ENCODE measurements at regions not wholly inside any gene's neighbourhood (a gene's known extent, or its start where the extent isn't known, plus 50 kb on each side); places are given as distances from the start of the nearest gene placed in this dataset.

- H3K36me3 Mint-ChIP-seq (ENCODE audit: low read depth) = no peaks in the 10 kb centered on the region
- H3K27ac Mint-ChIP-seq = no peak overlapping the region
- H3K4me1 Mint-ChIP-seq = no peaks in the 10 kb centered on the region
- no peaks in the 10 kb centered on the region for H3K9me3 Mint-ChIP-seq
- TF ChIP-seq CTCF (IDR thresholded peaks at IDR 0.05) = no peak
- ChIA-PET CTCF (no interaction called here), POLR2A (no interaction called here)
- intact Hi-C loops (cut with micrococcal nuclease) = no loop called here
- DNase-seq = no peak
- H3K27me3 Mint-ChIP-seq = peaks cover 4% of the 10 kb centered on the region
- ATAC-seq (ENCODE audit: low read depth) = no peak
- no peak overlapping the region for H3K4me3 Mint-ChIP-seq
Observed at GRCh38 chr6:40340957-40341356, 246.2 kb downstream of the LRFN2 start.

GRCh38 chr6:40340196-40340595 lies 247.0 kb downstream of the LRFN2 start:
- ChIA-PET POLR2A (no interaction called here), CTCF (no interaction called here)
- Mint-ChIP-seq H3K4me1 (no peaks in the 10 kb centered on the region), H3K4me3 (no peak overlapping the region), H3K36me3 (ENCODE audit: low read depth) (no peaks in the 10 kb centered on the region), H3K27ac (no peak overlapping the region), H3K27me3 (peaks cover 7% of the 10 kb centered on the region), H3K9me3 (no peaks in the 10 kb centered on the region)
- no peak for ATAC-seq (ENCODE audit: low read depth)
- no peak for DNase-seq
- intact Hi-C loops (cut with micrococcal nuclease) = no loop called here
- no peak for TF ChIP-seq CTCF (IDR thresholded peaks at IDR 0.05)

GRCh38 chr6:40338306-40338705 lies 248.9 kb downstream of the LRFN2 start:
- Mint-ChIP-seq H3K27ac (no peak overlapping the region), H3K4me3 (no peak overlapping the region), H3K9me3 (no peaks in the 10 kb centered on the region), H3K4me1 (no peaks in the 10 kb centered on the region), H3K36me3 (ENCODE audit: low read depth) (no peaks in the 10 kb centered on the region), H3K27me3 (peaks cover 12% of the 10 kb centered on the region)
- no peak for DNase-seq
- TF ChIP-seq CTCF (IDR thresholded peaks at IDR 0.05) = no peak
- ChIA-PET POLR2A (no interaction called here), CTCF (no interaction called here)
- intact Hi-C loops (cut with micrococcal nuclease) = no loop called here
- no peak for ATAC-seq (ENCODE audit: low read depth)

- Mint-ChIP-seq H3K4me3 (no peak overlapping the region), H3K27ac (no peak overlapping the region), H3K27me3 (peaks cover 15% of the 10 kb centered on the region), H3K9me3 (no peaks in the 10 kb centered on the region), H3K4me1 (no peaks in the 10 kb centered on the region), H3K36me3 (ENCODE audit: low read depth) (no peaks in the 10 kb centered on the region)
- intact Hi-C loops (cut with micrococcal nuclease) = no loop called here
- POLR2A ChIA-PET = no interaction called here
- no peak for TF ChIP-seq CTCF (IDR thresholded peaks at IDR 0.05)
- no peak for DNase-seq
- CTCF ChIA-PET = no interaction called here
- ATAC-seq (ENCODE audit: low read depth) = no peak
Observed at GRCh38 chr6:40336940-40337760, 250.0 kb downstream of the LRFN2 start.

GRCh38 chr6:40336296-40336695 lies 250.9 kb downstream of the LRFN2 start:
- no peak for TF ChIP-seq CTCF (IDR thresholded peaks at IDR 0.05)
- ATAC-seq (ENCODE audit: low read depth) (no peak), DNase-seq (no peak)
- Mint-ChIP-seq H3K9me3 (no peaks in the 10 kb centered on the region), H3K4me3 (no peak overlapping the region), H3K27me3 (peaks cover 15% of the 10 kb centered on the region), H3K27ac (no peak overlapping the region), H3K36me3 (ENCODE audit: low read depth) (no peaks in the 10 kb centered on the region), H3K4me1 (no peaks in the 10 kb centered on the region)
- intact Hi-C loops (cut with micrococcal nuclease) = no loop called here
- ChIA-PET POLR2A (no interaction called here), CTCF (no interaction called here)

Measured in activated B cell treated with CpG ODN at 0.5 μM for 24 hours (primary cell).